DND-41 (cell line): ENCODE measurements at regions not wholly inside any gene's neighbourhood (a gene's known extent, or its start where the extent isn't known, plus 50 kb on each side); places are given as distances from the start of the nearest gene placed in this dataset.

Experiments
- CTCF ChIP-seq: IDR thresholded peaks from 2 replicates; pipeline ENCODE4 v1.5.1; 2012; ENCODE audit warnings: borderline replicate concordance, low read length, moderate library complexity, mild to moderate bottlenecking; ENCODE audit not compliant: poor library complexity, severe bottlenecking; ENCODE audit errors: extremely low read depth
- EZH2 ChIP-seq: IDR thresholded peaks from 3 replicates; pipeline ENCODE4 v1.6.1; 2012; ENCODE audit warnings: borderline replicate concordance, low read depth, mild to moderate bottlenecking, moderate library complexity, low read length, inconsistent platforms; ENCODE audit not compliant: severe bottlenecking

- TF ChIP-seq CTCF (no peak), EZH2 (no peak)
Measured at GRCh38 chr12:42010715-42011114, 134.0 kb downstream of the GXYLT1 start.
